ENCODE measurements at regions not wholly inside any gene's neighbourhood (a gene's known extent, or its start where the extent isn't known, plus 50 kb on each side); places are given as distances from the start of the nearest gene placed in this dataset.

- no peak for DNase-seq (ENCODE audit: low read depth)
- no peak for TF ChIP-seq CTCF (conservative IDR thresholded peaks at IDR 0.05; ENCODE audit: low read depth, low read length)
- H3K4me3 ChIP-seq (ENCODE audit: low read length), result no peak overlapping the region
Observed at GRCh38 chr6:55696501-55696900, 117.5 kb upstream of the HMGCLL1 start.

GRCh38 chr6:55696041-55696440 lies 117.0 kb upstream of the HMGCLL1 start:
- DNase-seq (ENCODE audit: low read depth), result no peak
- no peak overlapping the region for H3K4me3 ChIP-seq (ENCODE audit: low read length)
- no peak for TF ChIP-seq CTCF (conservative IDR thresholded peaks at IDR 0.05; ENCODE audit: low read depth, low read length)

- no peak for DNase-seq (ENCODE audit: low read depth)
- TF ChIP-seq CTCF (conservative IDR thresholded peaks at IDR 0.05; ENCODE audit: low read depth, low read length), result no peak
- H3K4me3 ChIP-seq (ENCODE audit: low read length), result no peak overlapping the region
Observed at GRCh38 chr6:55694759-55695158, 115.8 kb upstream of the HMGCLL1 start.

- no peak for TF ChIP-seq CTCF (conservative IDR thresholded peaks at IDR 0.05; ENCODE audit: low read depth, low read length)
- peak; percentile 62 for DNase-seq (ENCODE audit: low read depth)
- H3K4me3 ChIP-seq (ENCODE audit: low read length), result no peak overlapping the region
Observed at GRCh38 chr6:55694148-55694547, 115.2 kb upstream of the HMGCLL1 start.

- H3K4me3 ChIP-seq (ENCODE audit: low read length), result no peak overlapping the region
- no peak for DNase-seq (ENCODE audit: low read depth)
- no peak for TF ChIP-seq CTCF (conservative IDR thresholded peaks at IDR 0.05; ENCODE audit: low read depth, low read length)
Observed at GRCh38 chr6:55679503-55679902, 100.5 kb upstream of the HMGCLL1 start.

- TF ChIP-seq CTCF (conservative IDR thresholded peaks at IDR 0.05; ENCODE audit: low read depth, low read length), result no peak
- no peak overlapping the region for H3K4me3 ChIP-seq (ENCODE audit: low read length)
- no peak for DNase-seq (ENCODE audit: low read depth)
Observed at GRCh38 chr6:55678330-55679224, 99.6 kb upstream of the HMGCLL1 start.

GRCh38 chr6:55676736-55677135 lies 97.7 kb upstream of the HMGCLL1 start:
- H3K4me3 ChIP-seq (ENCODE audit: low read length), result no peak overlapping the region
- TF ChIP-seq CTCF (conservative IDR thresholded peaks at IDR 0.05; ENCODE audit: low read depth, low read length), result no peak
- DNase-seq (ENCODE audit: low read depth), result no peak
